ENCODE measurements at regions not wholly inside any gene's neighbourhood (a gene's known extent, or its start where the extent isn't known, plus 50 kb on each side); places are given as distances from the start of the nearest gene placed in this dataset.

DNA sequence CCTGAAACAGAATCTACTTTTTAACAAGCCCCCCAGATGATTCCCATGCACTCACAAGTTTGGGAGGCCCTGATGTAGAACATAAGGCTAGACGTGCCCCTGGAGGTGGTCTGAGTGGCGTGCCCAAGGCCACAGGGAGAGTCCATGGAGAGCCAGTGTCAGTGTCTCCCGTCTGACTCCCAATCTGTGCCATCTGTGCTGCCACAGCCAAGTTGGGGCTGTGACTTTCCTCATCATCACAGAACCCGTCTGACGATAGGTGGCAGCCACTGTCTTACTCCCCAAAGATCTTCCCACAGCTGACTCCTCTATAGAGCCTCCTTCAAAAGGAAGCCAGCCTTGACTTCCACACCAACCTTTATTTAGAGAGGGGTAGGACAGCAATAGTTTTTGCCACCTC, 470.5 kb downstream of the SOX6 start:
- DNase-seq, result no peak

DNA sequence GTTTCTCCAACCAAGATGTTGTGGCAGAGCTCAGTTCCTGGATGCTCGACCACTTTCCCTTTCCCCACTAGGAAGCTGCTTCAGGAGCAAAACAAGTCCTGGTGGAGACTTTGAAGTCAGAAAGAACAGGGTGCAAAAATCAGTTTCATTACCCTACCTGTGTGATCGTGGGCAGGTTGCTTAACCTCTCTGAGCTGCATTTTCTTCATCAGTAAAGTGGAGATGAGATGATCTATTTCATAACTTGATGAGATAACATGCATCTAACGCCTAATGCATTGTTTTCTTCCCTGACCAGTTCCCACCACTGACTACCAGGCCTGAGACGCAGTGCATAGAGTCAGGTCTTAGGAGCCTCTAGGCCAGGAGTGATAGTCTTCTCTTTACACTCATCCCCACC, 470.0 kb downstream of the SOX6 start:
- DNase-seq, result no peak

DNA sequence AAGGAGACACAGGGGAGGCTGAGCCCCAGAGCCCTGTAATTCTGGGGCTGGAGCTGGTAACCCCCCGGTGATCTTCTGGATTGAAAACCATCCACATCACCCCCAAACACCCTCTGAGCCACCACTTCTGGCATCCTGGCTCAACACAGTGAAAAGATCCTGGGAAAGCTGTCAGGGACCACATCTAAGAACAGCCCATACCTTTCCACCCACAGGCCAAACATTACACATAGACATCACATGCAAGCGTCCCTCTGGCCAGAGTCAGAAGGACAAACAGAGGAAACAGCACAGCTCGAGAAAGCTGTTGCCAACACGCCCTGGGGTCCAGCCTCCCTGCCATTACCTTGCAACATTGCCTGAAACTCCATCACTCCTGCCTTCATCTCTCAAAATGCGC, 469.5 kb downstream of the SOX6 start:
- peak; percentile 24 for DNase-seq

DNA sequence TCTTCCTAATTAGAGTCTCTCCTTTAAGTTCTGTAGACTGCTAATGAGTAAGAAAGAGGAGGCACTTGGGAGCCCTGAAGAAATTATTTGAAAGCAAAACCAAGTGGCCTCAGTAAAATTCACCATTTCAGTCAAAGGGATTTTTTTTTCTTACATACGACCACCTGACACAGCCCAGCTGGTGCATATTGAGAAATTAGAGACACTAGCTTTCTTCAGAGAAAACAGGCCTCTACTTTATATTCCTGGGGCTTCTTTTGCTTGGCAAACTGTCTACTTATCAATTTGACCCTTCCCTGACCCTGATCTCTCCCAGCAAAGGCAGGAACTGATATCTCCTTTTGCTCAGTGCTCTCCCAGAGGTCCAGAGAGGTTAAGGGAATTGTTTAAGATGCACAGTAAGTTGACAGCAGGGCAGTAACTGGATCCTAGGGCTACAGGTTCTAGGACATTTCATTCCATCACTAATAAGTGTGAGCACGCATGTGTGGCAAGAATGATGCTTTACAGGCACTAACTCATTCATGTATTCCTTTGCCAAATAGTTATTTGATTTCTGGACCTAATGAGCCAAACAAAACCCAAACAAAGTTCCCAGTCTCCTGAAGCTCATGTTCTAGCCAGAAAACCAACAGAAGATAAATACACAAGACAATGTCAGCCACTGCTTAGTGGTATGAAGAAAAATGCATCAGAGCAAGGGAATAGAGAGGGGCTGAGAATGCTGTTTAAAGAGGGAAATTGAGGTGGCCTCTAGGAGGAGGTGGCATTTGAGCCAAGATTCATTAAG, 467.6 kb downstream of the SOX6 start:
- no peak for DNase-seq

DNA sequence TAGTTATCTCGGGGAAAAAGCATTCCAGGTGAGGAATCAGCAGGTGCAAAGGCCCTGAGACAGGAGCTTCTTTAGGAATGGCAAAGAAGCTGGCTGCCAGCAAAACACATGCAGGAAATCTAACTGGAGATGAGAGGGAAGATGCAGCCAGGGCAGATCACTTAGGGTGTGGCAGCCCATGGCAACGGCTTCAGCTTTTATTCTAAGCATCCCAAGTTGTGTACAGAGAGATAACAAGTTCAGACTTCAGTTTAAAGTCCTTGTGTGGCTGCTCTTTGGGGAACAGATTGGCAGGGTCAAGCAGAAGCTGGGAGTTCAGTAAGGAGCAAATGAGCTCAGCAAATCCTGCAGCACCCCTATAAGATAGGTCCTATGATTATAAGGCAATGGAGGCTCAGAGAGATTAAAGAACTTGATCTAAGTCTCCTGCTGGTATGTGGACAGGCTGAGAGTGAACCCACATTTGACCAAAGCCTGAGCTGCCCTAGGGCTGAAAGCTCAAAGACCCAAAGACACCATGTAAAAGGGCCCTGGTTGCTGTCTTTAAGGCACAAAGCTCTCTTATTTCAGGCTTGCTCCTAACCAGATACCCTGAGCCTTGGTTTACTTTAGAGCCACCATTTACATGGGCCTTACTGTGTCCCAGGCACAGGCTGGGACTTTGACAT, 466.8 kb downstream of the SOX6 start:
- DNase-seq, result no peak

DNA sequence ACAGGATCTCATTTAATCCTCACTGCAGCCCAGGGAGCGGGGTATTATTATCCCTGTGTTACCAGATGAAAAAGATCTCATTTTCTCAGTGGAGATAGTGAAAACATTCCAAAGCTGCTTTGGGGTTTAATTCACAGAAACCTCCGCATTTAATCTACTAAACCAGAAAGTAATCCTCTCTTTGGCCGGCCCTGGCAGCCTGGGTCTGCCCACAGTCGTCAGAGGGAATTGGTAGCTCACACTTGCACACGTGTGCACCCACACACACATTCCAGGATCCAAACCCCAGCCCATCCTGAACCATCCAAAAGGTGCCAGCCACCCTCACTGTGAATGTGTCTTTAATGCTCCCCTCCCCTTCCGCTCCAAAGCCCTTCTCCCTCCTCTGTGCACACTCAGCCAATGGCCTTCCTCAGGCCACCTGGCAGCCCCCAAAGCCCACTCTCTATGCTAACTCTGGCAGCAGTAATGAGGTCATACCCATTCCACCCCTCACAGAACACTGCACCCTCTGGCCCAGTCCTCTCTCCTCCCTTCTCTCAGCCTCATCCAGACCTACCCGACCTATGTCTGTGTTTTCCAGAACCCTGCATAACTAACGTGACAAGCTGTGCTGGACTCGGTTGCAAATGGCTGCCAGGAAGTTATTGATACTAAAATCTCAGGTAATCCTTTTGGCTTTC, 466.2 kb downstream of the SOX6 start:
- DNase-seq, result peak; percentile 78

DNA sequence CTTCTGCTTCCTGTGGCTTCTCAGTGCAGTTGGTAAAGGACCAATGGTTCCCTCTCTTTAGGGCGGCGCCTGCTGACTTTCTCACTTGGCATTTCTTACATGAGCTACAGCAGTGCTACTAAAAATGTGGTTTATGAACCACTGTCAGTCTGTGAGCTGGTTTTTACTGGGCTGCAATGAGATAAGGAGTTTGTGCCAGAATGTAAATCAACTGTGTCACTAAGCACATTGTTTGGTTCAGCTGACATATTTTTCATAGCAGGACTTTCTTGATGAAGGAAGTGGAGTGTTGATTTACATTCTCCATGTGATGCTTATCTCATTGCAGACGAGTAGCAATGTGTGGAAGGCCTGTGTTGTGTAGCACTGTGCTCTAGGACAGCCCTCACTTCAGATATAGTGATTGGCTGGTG, 463.3 kb downstream of the SOX6 start:
- peak; percentile 86 for DNase-seq

DNA sequence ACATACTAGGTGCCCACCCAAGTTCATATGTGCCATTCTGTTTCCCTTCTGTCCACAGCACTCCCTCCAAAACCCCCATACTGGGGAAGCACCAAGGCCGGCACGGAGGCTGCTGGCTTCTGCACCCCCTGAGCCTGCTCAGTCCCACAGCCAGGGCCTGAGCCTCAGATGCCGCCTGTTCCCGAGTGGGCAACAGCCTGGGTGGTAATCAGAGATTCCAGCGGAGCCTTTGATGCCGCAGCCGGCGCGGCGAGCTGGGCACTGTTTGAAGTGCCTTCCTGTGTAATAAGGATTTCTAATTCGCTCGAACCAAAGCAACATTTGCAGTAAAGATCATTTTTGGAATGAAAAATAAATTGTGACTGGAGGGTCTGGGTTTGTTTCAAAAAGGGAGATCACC, 460.3 kb downstream of the SOX6 start:
- DNase-seq, result no peak

DNA sequence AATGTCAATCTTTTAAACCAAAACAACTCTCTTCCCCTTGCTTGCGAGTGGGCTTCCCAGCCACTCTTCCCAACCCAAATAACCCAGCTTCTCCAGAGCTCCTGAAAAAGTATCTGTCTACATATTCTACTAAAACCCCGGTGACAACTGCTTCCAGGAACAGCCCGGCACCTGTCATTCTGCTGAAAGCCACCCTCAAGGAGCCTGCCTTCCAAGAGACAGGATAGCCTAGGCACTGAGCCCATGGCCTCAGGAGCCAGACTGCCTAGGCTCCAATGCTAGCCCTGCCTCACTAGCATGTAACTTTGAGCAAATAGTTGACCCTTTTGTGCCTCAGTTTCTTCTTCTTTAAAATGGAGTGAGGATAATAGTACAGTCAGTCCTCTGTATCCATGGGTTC, 459.8 kb downstream of the SOX6 start:
- no peak for DNase-seq

DNA sequence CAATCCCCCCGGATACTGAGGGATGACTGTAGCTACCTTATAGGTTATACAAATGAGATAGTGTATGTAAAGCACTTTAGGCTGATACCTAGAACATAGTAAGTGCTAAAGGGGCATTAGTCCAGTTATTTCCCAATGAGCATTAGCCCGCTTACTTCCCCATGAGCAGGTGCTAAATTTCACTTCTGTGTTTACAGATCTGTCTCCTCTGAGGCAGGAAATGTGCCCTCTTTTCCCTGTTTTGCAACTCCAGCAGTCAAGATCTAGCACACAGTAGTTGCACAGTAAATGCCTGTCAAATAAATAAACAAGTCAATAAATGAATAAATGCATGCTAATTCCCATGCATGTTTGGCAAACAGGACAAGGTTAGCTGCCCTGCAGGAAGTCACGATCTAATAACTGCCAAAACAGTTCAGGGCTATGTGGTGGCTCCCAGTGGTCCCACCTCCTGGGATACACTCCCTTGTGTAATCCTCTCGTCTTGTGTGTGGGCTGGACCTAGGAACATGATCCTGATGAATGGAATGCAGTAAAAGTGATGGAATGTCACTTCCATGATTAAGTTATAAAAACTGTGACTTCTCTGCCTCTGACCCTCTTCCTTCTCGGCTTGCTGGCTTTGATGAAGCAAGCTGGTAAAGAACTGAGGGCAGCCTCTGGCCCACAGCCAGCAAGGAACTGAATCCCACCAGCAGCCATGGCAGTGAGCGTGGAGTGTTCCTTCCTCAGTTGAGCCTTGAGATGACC, 459.0 kb downstream of the SOX6 start:
- peak; percentile 80 for DNase-seq

DNA sequence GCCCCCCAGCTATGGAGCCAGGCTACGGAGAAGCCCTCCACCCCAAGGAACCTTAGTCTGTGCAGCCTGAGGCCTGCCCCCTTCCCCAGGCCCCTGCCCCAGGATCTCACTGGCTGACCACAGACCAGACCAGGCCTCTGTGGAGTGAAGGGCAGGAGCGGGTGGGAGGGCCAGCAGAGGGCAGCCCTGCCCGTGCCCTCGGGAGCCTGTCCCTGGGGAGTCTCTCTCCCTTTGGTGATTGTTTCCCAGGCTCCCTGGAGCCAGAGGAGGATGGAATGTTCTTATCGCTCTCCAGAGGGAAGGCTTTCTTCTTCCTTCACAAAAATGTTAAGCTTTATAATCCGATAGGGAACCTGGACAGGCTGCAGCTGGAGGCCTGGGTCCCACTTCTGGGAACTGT, 455.3 kb downstream of the SOX6 start:
- DNase-seq, result no peak

DNA sequence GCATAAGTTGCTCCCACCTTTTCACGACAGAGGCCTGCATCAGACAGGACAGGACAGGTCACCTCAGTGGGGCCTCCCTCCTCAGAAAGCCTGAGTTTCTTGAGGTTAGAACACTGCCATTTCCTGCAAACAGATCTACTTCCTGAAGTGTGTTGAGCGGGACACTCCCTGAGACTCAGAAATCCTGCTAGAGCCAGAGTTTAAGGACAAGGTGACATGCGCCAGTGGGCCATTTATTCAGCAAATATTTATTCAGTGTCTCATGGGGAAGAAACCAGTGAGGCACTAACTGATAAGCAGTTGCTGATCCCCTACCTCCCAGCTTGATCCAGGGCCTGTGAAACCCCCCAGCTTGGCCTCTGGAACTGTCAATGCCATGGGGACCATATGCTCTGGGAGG, 454.6 kb downstream of the SOX6 start:
- DNase-seq, result no peak

DNA sequence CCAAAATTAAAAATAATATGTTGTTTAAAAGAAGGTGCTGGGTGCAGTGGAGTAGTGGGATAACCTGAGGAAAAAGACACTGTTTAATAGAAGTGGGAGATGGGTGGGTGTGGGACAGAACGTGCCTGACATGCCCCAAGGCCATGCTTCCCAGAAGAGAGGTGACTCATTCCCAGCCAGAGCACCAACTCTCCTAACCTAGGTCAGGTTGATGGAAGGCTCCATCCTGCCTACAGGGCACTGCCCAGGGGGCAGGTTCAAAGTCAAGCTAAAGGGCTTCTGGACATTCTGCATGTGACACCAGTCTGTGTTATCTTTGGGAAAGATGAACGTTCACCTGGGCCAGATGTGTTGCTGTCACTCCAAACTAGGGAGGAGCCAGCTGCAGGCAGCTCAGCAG, 453.1 kb downstream of the SOX6 start:
- no peak for DNase-seq

DNA sequence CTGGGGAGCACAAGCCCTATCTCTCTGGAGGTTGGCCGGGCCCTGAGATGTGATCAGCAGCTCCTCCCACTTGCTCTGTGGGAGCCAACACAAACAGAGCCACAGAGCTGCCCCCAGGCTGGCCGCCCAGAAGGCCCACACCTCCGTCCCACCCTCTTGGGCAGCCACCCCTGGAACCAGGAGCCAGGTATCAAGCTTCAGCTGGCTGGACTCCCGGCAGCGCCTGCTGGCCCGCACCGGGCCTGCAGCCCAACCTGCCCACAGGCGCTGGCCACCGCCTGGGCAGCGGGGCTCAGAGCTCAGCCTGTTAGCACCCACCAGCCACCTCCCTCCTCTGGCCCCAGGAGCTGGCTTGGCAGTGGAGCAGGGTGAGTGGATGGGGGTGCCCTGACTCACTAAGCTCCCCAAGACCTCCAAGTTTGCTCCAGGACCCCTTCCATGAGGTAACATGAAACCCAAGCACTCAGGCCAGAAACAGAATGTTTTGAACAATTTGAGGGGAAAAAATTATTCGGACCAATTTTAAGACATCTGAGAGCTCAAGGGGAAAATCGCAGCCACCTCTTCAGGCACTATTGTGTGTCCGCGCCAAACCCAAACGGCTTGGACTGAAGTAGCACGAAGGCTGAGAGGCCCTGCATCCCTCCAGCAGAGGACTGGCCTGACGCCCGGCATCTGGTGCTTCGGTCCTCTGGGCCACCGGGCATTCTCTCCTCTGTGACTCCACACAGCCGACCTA, 450.8 kb downstream of the SOX6 start:
- no peak for DNase-seq

DNA sequence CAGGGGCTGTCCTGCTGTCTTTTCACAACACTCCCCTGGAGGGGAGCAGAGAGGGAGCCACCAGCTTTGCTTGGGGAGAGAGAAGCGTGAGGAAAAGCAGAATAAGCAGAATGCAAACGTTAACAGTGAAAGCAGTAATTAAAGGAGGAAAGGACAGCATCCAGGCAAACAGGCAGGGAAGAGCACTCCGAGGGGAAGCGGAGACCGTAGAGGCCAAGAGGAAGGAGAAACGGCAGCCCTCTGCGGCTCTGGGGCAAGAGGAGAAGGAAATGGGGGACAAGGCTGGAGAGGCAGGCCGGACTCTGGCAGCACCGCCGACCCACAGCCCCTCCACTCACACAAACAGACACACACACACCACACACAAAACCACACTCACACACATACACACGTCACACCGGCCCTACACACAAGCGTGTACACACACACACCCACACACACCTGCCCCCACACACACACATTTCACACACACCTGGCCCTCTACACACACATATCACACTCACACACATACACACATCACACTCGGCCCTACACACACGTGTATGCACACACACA, 449.8 kb downstream of the SOX6 start:
- no peak for DNase-seq

DNA sequence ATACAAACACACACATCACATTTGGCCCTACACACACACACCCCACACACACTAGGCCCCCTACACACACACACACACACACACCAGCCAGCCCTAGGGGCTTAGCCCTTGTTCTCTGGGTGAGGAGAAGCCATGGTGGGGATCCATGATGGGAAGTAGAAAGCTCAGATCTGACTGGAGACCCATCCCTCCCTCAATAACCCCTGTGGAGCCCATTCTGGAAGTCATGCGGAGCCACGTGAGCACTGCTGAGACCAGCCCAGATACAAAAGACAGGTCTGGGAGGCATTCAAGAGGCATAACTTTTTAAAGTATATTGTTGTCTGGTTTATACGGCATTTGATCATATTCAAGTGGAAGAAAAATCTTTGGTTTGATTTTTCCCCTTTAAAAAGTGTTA, 448.5 kb downstream of the SOX6 start:
- no peak for DNase-seq

DNA sequence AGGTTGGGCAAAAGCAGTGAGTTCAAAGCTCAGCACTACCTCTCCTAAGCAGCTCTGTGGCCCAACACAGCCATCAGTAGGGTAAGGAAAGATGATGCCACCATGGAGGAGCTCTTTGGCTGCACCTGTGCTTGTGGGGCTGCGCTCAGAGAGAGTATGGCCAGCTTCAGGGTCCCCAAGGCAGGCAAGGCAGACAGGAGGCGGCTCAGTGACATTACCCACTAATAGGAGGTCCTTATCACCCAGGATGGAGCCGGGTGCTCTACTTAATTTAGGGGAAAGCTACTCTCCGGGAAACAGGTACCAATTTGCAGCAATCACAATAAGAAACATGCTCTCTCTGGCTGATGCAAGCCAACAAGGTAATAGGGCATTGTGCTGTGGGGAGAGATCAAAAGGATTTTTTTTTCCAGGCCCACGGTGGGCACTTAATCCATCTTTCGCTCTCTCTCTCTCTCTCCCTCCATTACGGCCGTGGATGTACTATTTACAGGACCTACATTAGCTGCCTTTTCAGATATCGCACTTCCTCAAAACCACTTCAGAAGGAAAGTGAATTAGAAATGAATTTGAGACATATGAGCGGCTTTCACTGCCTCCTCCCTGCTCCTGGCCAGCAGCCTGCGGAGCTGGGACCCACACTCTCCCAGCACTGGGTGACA, 446.3 kb downstream of the SOX6 start:
- DNase-seq, result no peak

DNA sequence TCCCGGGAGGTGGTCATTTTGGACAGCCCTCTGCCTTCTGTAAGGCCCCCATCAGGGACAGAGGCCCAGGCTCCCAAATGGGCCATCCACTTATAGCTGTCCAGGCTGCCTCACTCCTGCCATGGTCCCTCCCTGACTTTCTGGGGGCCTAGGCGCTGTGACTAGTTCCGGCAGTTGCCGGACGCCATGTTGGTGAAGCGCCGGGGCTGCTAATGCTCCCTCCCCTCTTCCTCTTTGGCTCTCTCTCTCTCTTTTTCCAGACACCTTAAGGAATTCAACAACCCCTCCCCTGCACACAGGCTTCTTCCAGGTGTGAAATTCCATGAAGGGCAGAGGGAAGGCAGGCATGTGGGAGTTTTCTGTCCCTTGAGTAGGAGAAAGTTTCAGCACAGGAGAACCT, 445.6 kb downstream of the SOX6 start:
- no peak for DNase-seq

DNA sequence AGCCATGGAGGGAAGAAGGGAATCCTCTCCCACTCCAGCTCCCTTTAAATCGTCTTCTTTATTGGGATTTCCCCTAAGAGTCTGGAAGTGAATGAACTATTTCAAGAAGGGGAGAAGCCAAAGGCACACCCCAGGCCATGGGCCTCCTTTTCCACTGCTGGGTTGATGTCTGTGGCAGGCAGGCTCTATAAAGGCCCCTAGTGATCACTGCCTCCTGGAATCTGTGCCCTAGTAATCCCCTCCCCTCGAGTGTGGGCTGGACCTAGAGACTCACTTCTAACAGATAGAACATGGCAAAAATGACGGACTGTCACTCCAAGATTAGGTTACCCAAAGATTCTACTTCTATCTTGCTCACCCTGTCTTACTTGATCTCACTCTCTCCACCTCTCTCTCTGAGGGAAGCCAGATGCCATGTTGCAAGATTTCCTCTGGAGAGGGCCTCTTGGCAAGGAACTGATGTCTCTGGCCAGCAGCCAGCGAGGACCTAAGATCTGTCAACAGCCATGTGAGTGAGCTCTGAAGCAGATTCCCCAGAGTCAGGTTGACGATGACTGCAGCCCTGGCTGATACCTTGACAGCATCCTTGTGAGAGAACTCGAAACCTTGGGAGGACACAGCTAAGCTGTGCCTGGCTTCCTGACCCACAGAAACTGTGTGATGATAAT, 444.8 kb downstream of the SOX6 start:
- DNase-seq, result peak; percentile 28

DNA sequence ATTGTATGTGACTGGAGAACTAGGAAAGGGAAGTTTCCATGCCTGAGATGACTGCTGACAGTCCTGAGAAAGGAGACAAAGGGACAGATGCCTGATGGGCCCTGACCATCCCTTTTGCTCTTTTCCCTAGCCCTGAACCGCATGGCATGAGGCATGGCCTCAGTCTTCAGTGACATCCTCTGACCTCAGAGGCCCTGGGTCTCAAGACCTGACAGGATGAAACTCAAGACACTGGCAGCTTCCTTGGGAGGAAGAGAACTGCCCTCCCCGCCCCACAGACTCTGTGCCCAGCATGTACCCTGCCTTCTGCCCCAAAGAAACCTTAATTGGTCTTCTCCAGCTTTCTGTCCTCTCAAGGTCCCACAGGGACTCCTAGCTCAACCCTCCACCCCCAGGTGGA, 444.1 kb downstream of the SOX6 start:
- no peak for DNase-seq

DNA sequence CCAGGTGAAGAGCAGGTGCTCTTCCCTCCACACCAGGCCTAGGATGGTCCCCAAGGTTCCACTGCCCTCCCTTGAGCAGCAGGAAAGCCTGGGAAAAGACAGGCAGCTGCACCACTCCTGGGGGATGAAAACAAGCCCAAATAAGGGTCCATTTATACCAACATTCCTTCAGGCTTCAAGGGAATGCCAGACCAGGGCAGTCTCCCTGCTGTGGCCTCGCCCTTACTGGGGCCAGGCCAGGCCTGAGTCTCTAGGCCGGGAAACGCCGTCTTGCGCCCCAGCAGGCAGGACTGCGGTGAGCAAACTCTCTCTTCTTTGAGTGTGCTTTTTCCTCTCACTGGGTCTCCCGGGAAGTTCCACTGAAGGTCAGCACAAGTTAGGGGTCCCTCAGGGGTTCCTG, 443.5 kb downstream of the SOX6 start:
- peak; percentile 9 for DNase-seq

All from fibroblast of skin of back (primary cell).